ENCODE measurements at regions not wholly inside any gene's neighbourhood (a gene's known extent, or its start where the extent isn't known, plus 50 kb on each side); places are given as distances from the start of the nearest gene placed in this dataset.

DNA sequence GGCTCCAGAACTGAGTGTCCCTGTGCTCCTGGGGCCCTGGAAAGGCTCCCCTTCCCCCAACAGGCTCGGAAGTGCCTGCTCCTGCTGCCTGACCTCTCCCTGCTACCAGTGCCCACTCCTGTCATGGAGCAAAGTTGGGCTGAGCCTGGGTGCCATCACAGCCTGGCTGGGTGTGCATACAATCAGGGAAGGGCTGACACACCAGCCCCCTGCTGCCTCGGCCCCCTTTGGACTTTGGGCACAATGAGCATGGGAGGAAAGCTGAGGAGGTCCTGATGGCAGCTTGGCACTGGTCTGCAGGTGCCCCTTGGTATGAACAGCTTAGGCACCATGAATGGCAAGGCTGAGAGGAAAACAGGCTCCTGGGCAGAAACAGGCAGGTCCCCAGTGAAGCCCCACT is 405.0 kb downstream of the PID1 start:
- no peak for DNase-seq (ENCODE audit: low spot score in 2 of 2)
- FAIRE-seq: no peak

DNA sequence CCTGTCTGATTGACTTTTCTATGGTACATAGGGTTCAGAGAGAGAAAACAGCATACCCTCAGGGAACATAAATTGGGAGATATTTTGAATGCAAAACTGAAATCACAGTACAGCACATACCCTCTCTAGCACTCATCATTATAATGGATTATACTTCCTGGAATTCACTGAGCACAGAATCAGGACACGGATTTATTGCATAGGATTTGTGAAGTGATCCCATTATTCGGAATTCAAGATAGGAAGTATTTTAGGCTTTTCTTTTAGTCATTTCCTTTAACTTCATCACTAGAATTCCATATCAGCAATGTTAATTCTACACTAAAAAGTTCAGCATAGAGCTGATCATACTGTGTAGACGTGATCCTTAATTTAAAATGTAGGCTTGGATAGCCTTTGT is 407.0 kb downstream of the PID1 start:
- FAIRE-seq: no peak
- DNase-seq (ENCODE audit: low spot score in 2 of 2): no peak

GRCh38 chr2:228860601-228861285 is 410.3 kb downstream of the PID1 start:
- DNase-seq (ENCODE audit: low spot score in 2 of 2): no peak
- FAIRE-seq: no peak

- no peak for FAIRE-seq
These were observed 417.9 kb downstream of the PID1 start for GRCh38 chr2:228853151-228853550.

DNA sequence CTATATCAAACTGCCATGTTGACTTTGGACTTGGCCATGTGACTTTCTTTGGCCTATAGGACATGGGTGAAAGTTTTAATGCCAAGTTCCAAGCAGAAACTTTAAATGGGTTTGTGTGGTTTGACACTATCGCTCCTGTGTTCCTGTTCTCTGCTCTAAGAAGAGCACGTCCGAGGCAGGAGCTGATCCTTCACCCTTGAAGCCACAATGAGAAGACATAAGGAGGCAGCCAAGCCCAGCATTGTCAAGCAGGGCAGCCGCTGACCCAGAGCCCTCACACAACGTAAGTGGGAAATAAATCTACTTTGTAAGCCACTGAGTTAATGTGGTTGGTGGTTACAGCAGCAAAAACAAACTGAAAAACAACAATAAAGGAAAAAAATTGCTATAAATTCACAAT is 422.4 kb downstream of the PID1 start:
- FAIRE-seq (no peak), DNase-seq (ENCODE audit: low spot score in 2 of 2) (no peak)

More at GRCh38 chr2:228853151-228853550, 417.9 kb downstream of the PID1 start:
- no peak for DNase-seq (ENCODE audit: low spot score in 2 of 2)

DNA sequence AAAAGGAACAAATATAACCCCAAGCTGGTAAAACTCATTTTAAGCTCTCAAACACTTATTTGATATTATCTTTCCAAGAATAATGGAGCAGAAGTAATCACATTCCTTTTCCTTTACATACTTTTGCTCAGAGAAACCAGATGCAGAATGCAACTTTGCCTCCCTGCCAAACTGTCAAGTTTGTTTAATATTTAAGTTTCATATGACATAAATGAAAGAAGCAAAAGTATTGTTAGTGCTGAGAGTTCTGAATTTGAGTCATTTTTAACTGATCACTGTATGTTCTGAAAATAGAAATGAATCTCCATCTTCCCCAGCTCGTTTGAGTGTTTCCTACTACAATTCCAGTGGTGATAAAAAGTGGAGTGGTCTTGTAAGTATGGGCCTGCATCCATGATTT is 423.4 kb downstream of the PID1 start:
- FAIRE-seq: no peak

GRCh38 chr2:228846161-228846560 is 424.9 kb downstream of the PID1 start:
- FAIRE-seq: no peak
- no peak for DNase-seq (ENCODE audit: low spot score in 2 of 2)

More for the DNA sequence above, 423.4 kb downstream of the PID1 start:
- DNase-seq (ENCODE audit: low spot score in 2 of 2): no peak

GRCh38 chr2:228845162-228845925 is 425.7 kb downstream of the PID1 start:
- FAIRE-seq: no peak
- no peak for DNase-seq (ENCODE audit: low spot score in 2 of 2)

- no peak for FAIRE-seq
- no peak for DNase-seq (ENCODE audit: low spot score in 2 of 2)
These were observed 429.2 kb downstream of the PID1 start for GRCh38 chr2:228841877-228842276.

GRCh38 chr2:228841475-228841874 is 429.6 kb downstream of the PID1 start:
- FAIRE-seq: no peak

DNA sequence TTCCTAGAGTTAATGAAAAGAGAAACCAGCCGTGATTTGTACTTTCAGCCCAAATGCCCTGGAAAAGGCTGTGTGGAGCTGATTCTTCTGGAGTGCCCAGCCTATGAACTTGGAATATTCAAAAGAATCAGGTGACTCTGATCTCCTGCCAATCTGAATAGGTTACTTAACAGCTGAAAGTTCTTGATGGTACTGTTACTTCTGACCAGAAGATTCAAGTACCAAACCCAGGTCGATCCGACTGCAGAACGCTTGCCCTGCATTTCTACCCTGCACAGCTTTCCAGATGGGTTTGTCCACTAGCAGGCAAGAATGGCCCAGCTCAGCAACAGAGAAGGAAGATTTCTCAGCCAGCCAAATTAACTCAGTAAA is 430.4 kb downstream of the PID1 start:
- no peak for FAIRE-seq
- no peak for DNase-seq (ENCODE audit: low spot score in 2 of 2)

More at GRCh38 chr2:228841475-228841874, 429.6 kb downstream of the PID1 start:
- no peak for DNase-seq (ENCODE audit: low spot score in 2 of 2)

- FAIRE-seq (no peak), DNase-seq (ENCODE audit: low spot score in 2 of 2) (no peak)
These were observed 430.9 kb downstream of the PID1 start for GRCh38 chr2:228840113-228840742.

GRCh38 chr2:228839421-228839876 is 431.6 kb downstream of the PID1 start:
- FAIRE-seq (no peak), DNase-seq (ENCODE audit: low spot score in 2 of 2) (no peak)

- no peak for DNase-seq (ENCODE audit: low spot score in 2 of 2)
- no peak for FAIRE-seq
These were observed 432.3 kb downstream of the PID1 start for GRCh38 chr2:228838819-228839218.

GRCh38 chr2:228828397-228828796 is 442.7 kb downstream of the PID1 start:
- no peak for FAIRE-seq

DNA sequence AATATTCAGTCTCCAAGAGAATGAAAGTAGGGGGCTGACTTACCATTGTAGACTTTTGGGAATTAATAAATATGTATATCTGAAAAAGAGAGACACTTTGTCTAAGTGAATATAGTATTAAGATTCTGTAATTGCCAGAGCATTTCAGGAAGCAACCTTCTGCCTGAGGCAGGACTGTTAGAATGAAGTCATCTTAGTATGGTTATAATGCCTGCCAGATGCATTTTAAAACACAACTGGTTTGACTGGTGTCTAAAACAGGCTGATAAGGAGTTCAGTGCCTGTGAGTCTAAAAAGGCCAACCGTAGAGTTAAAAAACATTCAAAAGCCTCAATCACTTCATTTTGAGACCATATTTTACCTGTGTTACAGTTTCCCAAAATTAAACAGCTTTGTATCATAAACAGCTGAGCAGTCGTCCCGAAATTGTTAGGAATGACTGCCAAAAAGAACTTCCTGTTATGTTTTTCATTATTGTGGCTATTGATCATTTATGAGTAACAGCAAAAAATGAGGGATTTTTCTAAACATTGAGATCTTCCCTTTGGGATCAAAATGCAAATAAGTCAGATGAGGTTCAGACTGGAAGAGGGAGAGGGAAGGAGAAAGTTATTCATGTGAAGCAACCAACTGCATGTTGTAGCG is 443.9 kb downstream of the PID1 start:
- FAIRE-seq (no peak), DNase-seq (ENCODE audit: low spot score in 2 of 2) (no peak)

More at GRCh38 chr2:228828397-228828796, 442.7 kb downstream of the PID1 start:
- no peak for DNase-seq (ENCODE audit: low spot score in 2 of 2)

DNA sequence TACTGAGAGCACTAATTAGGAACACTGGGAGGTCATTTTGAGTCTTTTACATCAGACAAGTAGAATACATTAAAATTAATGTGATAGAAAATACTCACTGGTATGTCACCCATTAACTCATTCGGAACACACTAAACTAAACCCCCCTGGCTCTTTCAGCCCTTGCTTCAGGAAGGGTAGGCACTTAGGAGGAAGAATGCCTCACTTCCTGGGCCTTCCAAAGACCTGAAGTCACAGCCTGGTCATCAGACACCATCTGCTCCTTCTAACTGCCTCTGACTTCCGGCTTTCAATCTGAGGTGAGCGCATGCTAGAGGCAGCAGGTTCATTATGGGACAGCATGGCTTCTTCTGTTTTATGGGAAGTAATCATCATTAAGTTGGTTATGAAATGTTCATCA is 451.4 kb downstream of the PID1 start:
- FAIRE-seq (no peak), DNase-seq (ENCODE audit: low spot score in 2 of 2) (no peak)

DNA sequence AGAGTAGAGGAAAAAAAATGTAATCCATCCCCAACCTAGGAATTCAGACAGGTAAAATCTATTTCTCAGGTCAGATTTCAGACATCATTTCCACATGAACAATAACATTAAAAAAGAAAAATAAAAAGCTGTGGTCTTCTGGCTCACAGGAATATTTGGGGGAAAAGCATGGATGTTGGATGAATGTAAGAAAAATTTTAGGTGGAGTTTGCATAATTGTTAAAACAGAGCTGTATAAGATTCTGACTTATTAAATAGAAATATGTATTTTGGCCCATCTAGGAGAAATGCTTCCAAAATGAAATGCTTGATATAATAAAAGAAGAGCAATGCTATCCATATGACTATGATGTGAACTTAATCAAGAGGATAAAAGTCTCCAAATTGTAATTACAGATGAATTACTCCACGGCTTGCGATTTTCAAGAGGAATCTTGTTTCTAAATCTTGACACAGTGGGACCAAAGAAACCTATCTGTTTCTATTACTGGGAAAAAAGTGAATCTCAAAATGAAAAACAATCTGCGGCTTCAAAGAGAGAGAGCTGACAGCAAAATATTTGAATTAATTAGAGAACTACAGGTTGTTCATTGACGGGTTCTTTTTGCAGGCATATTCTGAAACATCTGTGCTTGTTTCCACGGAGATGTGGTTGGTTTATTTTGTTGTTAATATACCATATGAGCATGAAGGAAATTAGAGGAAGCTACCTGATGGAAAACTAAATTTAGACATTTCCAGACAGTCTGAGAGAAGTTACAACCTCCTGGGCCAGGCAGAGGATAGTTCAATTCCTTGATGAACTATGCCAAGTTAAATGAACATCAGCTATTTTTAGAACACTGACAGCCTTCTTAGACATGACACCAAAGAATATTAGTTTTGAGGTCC is 468.7 kb downstream of the PID1 start:
- no peak for DNase-seq (ENCODE audit: low spot score in 2 of 2)
- no peak for FAIRE-seq

DNA sequence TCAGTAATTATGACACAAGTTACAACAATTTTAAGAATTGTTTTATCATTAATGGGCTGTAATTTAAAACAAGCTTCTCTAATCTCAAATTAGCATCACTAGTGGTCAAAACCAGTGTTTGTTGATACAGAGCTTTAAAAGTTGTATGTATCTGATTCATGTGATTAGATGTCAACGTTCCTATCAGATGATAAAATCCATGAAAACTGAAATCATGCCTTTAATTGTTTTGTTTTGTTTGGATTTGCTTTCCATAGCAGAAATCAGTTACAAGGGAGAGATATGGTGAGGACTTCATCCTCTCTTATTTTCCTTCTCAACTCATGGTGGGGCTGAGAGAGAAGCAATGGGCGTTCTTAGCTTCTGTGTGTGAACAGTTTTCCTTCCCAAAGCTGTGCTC is 469.6 kb downstream of the PID1 start:
- DNase-seq (ENCODE audit: low spot score in 2 of 2): no peak
- no peak for FAIRE-seq

DNA sequence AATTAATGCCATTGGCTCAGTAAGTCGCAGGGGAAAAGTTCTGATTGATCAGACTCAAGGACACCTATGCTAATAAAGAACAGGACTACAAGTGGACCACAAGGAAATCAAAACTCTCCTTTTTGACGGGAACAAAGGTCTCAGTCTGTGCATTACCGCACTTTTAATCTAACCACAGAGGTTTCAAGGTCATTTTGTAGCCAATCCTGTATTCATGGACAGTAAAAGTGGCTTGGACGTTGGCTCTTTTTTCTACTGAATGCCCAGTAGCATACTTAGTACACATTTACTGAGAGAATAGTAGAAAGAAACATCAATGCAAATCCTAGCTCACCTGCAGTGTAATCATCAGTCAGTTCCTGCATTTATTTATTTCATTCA is 471.9 kb downstream of the PID1 start:
- FAIRE-seq: no peak
- DNase-seq (ENCODE audit: low spot score in 2 of 2): no peak

All from frontal cortex (tissue), 3 donors.